ENCODE measurements at regions not wholly inside any gene's neighbourhood (a gene's known extent, or its start where the extent isn't known, plus 50 kb on each side); places are given as distances from the start of the nearest gene placed in this dataset.

DNA sequence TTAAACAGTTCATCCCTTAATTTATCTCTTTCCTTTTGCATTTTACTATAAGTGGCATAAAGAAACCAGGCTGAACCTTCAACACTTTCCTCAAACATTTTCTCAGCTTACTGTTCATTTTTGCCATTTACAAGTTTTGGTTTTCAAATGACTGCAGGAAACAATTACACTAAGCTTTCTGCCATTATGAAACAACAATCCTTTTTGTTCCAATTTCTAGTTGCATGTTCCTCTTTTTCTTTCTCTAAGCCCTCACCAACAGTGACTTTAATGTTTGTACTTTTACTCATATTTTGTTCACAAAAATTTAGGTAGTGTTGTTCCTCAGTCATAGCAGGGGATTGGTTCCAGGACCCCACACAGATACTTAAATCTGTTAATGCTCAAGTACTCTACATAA, 1526.1 kb downstream of the STIM2 start:
- TF ChIP-seq JUN (IDR thresholded peaks at IDR 0.05) = no peak
- no peak for TF ChIP-seq CEBPB (IDR thresholded peaks at IDR 0.05)
- TF ChIP-seq POLR2A (IDR thresholded peaks at IDR 0.05; ENCODE audit: low read length) = no peak
- TF ChIP-seq, protein P1, sequence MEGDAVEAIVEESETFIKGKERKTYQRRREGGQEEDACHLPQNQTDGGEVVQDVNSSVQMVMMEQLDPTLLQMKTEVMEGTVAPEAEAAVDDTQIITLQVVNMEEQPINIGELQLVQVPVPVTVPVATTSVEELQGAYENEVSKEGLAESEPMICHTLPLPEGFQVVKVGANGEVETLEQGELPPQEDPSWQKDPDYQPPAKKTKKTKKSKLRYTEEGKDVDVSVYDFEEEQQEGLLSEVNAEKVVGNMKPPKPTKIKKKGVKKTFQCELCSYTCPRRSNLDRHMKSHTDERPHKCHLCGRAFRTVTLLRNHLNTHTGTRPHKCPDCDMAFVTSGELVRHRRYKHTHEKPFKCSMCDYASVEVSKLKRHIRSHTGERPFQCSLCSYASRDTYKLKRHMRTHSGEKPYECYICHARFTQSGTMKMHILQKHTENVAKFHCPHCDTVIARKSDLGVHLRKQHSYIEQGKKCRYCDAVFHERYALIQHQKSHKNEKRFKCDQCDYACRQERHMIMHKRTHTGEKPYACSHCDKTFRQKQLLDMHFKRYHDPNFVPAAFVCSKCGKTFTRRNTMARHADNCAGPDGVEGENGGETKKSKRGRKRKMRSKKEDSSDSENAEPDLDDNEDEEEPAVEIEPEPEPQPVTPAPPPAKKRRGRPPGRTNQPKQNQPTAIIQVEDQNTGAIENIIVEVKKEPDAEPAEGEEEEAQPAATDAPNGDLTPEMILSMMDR (IDR thresholded peaks at IDR 0.05) = no peak
- no peak for TF ChIP-seq NR3C1 (IDR thresholded peaks at IDR 0.05)
- no peak for TF ChIP-seq RFX5 (IDR thresholded peaks at IDR 0.05)
- TF ChIP-seq FOSL2 (IDR thresholded peaks at IDR 0.05) = no peak
- no peak for TF ChIP-seq FOSL2 (CRISPR knock-in tag; IDR thresholded peaks at IDR 0.05)
- no peak for TF ChIP-seq MAZ (IDR thresholded peaks at IDR 0.05; ENCODE audit: borderline replicate concordance, low read depth, low read length)
- no peak for TF ChIP-seq CHD2 (IDR thresholded peaks at IDR 0.05; ENCODE audit: low read length, partially characterized antibody)
- TF ChIP-seq E2F6 (IDR thresholded peaks at IDR 0.05; ENCODE audit: borderline replicate concordance, low read depth) = no peak
- TF ChIP-seq, protein P2, sequence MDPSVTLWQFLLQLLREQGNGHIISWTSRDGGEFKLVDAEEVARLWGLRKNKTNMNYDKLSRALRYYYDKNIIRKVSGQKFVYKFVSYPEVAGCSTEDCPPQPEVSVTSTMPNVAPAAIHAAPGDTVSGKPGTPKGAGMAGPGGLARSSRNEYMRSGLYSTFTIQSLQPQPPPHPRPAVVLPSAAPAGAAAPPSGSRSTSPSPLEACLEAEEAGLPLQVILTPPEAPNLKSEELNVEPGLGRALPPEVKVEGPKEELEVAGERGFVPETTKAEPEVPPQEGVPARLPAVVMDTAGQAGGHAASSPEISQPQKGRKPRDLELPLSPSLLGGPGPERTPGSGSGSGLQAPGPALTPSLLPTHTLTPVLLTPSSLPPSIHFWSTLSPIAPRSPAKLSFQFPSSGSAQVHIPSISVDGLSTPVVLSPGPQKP (IDR thresholded peaks at IDR 0.05; ENCODE audit: low read depth, low read length) = no peak
- TF ChIP-seq EP300 (IDR thresholded peaks at IDR 0.05) = no peak
- TF ChIP-seq BHLHE40 (IDR thresholded peaks at IDR 0.05; ENCODE audit: low read depth, low read length) = no peak
